ENCODE measurements at regions not wholly inside any gene's neighbourhood (a gene's known extent, or its start where the extent isn't known, plus 50 kb on each side); places are given as distances from the start of the nearest gene placed in this dataset.

GRCh38 chr7:9498303-9498702 is 1064.9 kb downstream of the NXPH1 start:
- no peaks in the 10 kb centered on the region for H3F3A ChIP-seq (ENCODE audit: insufficient read depth, low read length)
- TF ChIP-seq, protein P1, sequence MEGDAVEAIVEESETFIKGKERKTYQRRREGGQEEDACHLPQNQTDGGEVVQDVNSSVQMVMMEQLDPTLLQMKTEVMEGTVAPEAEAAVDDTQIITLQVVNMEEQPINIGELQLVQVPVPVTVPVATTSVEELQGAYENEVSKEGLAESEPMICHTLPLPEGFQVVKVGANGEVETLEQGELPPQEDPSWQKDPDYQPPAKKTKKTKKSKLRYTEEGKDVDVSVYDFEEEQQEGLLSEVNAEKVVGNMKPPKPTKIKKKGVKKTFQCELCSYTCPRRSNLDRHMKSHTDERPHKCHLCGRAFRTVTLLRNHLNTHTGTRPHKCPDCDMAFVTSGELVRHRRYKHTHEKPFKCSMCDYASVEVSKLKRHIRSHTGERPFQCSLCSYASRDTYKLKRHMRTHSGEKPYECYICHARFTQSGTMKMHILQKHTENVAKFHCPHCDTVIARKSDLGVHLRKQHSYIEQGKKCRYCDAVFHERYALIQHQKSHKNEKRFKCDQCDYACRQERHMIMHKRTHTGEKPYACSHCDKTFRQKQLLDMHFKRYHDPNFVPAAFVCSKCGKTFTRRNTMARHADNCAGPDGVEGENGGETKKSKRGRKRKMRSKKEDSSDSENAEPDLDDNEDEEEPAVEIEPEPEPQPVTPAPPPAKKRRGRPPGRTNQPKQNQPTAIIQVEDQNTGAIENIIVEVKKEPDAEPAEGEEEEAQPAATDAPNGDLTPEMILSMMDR (IDR thresholded peaks at IDR 0.05; ENCODE audit: low read length), result peak; percentile 18; the same call in 1 of the 2 replicates
- no peak for TF ChIP-seq EZH2phosphoT487 (IDR thresholded peaks at IDR 0.05; ENCODE audit: low read length)
- no peak for TF ChIP-seq EZH2 (optimal IDR thresholded peaks at IDR 0.05; ENCODE audit: low read depth, low read length)
- H3K27me3 ChIP-seq (replicated peaks; ENCODE audit: insufficient read depth, low read length), result no peaks in the 10 kb centered on the region
- H3K9me2 ChIP-seq (replicated peaks; ENCODE audit: insufficient read depth, low read length), result no peaks in the 10 kb centered on the region
- no peak overlapping the region for H3K9ac ChIP-seq (ENCODE audit: low read length)
- peak; percentile 41 for DNase-seq
- no peaks in the 10 kb centered on the region for H3K4me1 ChIP-seq (ENCODE audit: low read length)
- H3K36me3 ChIP-seq (replicated peaks; ENCODE audit: insufficient read depth, low read length), result no peaks in the 10 kb centered on the region
- H3K4me2 ChIP-seq (ENCODE audit: low read depth, low read length), result no peak overlapping the region
- no peak overlapping the region for H3K4me3 ChIP-seq (ENCODE audit: low read length)
- no peak overlapping the region for H2AFZ ChIP-seq (ENCODE audit: low read length)
- no peaks in the 10 kb centered on the region for H3K79me2 ChIP-seq (ENCODE audit: low read length)
- no peak overlapping the region for H3K27ac ChIP-seq (ENCODE audit: low read length)
- H4K20me1 ChIP-seq (ENCODE audit: insufficient read depth, low read length), result no peaks in the 10 kb centered on the region
- H3K9me3 ChIP-seq (replicated peaks; ENCODE audit: insufficient read depth, low read length), result no peaks in the 10 kb centered on the region

DNA sequence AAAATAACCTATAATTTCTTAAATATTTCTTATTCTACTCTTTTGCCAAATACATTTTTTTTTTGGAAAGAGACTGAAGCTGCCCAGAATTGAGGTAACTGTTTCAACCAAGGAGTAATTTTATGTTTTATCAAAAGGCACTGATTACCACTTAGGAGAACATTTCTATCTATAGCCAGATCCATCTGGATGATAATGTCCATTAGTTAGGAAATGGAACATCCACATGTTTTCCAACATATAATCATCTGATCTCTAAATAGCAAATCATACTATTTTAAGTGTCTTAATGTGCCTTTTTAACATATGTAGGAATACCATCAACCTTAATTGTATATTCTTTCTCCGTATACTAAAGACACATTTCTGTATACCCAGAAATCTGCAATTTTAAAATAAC is 1068.9 kb downstream of the NXPH1 start:
- TF ChIP-seq EZH2 (optimal IDR thresholded peaks at IDR 0.05; ENCODE audit: low read depth, low read length) (no peak), EZH2phosphoT487 (IDR thresholded peaks at IDR 0.05; ENCODE audit: low read length) (no peak)
- TF ChIP-seq, protein P1 (IDR thresholded peaks at IDR 0.05; ENCODE audit: low read length), result no peak
- no peaks in the 10 kb centered on the region for H3K9me2 ChIP-seq (replicated peaks; ENCODE audit: insufficient read depth, low read length)

DNA sequence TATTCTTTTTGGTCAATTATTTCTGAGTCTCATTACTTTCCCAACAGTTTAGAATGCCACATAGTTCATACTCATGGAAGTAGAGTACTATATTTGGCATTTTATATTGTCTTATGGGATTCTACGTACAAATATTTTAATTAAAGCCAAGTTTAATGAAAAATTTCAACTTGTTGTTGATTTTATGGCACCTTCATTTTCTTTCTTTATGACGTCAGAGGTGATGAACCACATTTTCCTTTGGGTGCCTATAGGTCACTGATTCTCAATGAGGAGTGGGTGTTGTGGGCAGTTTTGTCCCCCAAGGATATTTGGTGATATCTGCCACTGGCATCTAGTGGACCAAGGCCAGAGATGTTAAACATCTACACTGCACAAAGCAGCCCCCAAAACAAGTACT is 1071.3 kb downstream of the NXPH1 start:
- Histone ChIP-seq H3K4me1 (ENCODE audit: low read length) (no peaks in the 10 kb centered on the region), H4K20me1 (ENCODE audit: insufficient read depth, low read length) (no peaks in the 10 kb centered on the region), H3K79me2 (ENCODE audit: low read length) (no peaks in the 10 kb centered on the region), H3F3A (ENCODE audit: insufficient read depth, low read length) (no peaks in the 10 kb centered on the region), H3K9me2 (replicated peaks; ENCODE audit: insufficient read depth, low read length) (no peaks in the 10 kb centered on the region), H3K4me3 (ENCODE audit: low read length) (no peak overlapping the region), H3K27ac (ENCODE audit: low read length) (no peak overlapping the region), H2AFZ (ENCODE audit: low read length) (no peak overlapping the region), H3K4me2 (ENCODE audit: low read depth, low read length) (no peak overlapping the region), H3K9me3 (replicated peaks; ENCODE audit: insufficient read depth, low read length) (no peaks in the 10 kb centered on the region), H3K9ac (ENCODE audit: low read length) (no peak overlapping the region), H3K36me3 (replicated peaks; ENCODE audit: insufficient read depth, low read length) (no peaks in the 10 kb centered on the region), H3K27me3 (replicated peaks; ENCODE audit: insufficient read depth, low read length) (no peaks in the 10 kb centered on the region)
- TF ChIP-seq EZH2phosphoT487 (IDR thresholded peaks at IDR 0.05; ENCODE audit: low read length), result no peak
- no peak for TF ChIP-seq EZH2 (optimal IDR thresholded peaks at IDR 0.05; ENCODE audit: low read depth, low read length)
- TF ChIP-seq, protein P1 (IDR thresholded peaks at IDR 0.05; ENCODE audit: low read length), result no peak
- no peak for DNase-seq

More for the DNA sequence above, 1068.9 kb downstream of the NXPH1 start:
- Histone ChIP-seq H3K4me1 (ENCODE audit: low read length) (no peaks in the 10 kb centered on the region), H3K27ac (ENCODE audit: low read length) (no peak overlapping the region), H3K36me3 (replicated peaks; ENCODE audit: insufficient read depth, low read length) (no peaks in the 10 kb centered on the region), H3K9ac (ENCODE audit: low read length) (no peak overlapping the region), H3F3A (ENCODE audit: insufficient read depth, low read length) (no peaks in the 10 kb centered on the region), H4K20me1 (ENCODE audit: insufficient read depth, low read length) (no peaks in the 10 kb centered on the region), H2AFZ (ENCODE audit: low read length) (no peak overlapping the region), H3K79me2 (ENCODE audit: low read length) (no peaks in the 10 kb centered on the region), H3K9me3 (replicated peaks; ENCODE audit: insufficient read depth, low read length) (no peaks in the 10 kb centered on the region), H3K4me2 (ENCODE audit: low read depth, low read length) (no peak overlapping the region), H3K4me3 (ENCODE audit: low read length) (no peak overlapping the region), H3K27me3 (replicated peaks; ENCODE audit: insufficient read depth, low read length) (no peaks in the 10 kb centered on the region)
- DNase-seq, result no peak

Data from MM.1S (cell line).